Endothelial cell of umbilical vein (primary cell): ENCODE measurements at regions not wholly inside any gene's neighbourhood (a gene's known extent, or its start where the extent isn't known, plus 50 kb on each side); places are given as distances from the start of the nearest gene placed in this dataset.

ENCODE experiments used
- BruUV-seq: library from RNA; stranded (reverse); fragments of 400-500 nt; replicated peaks from 2 replicates; lab custom pipeline; 2021; lab: Mats Ljungman, UMichigan
- CTCF ChIA-PET: fragments of 300-600, 350-600 bp; sonication (Branson Sonifier 250); formaldehyde crosslinking; loops from one replicate; lab custom pipeline; 2021; ENCODE audit warnings: antibody characterized with exemption, inconsistent platforms; lab: Charles Lee
- POLR2A ChIA-PET: fragments of 300-600, 350-600 bp; sonication (Branson Sonifier 250); formaldehyde crosslinking; loops from one replicate; lab custom pipeline; 2021; ENCODE audit warnings: antibody characterized with exemption, inconsistent platforms; lab: Charles Lee
- DNase-seq: peaks from one replicate; pipeline ENCODE4 v3.0.0-alpha.2; 2011; ENCODE audit warnings: low read depth, low spot score
- FAIRE-seq: peaks from 2 replicates; lab custom pipeline; 2011; peaks lifted over from hg19 to GRCh38; lab: Jason Lieb, UNC
- H2AFZ ChIP-seq: 2 replicates; pipeline ENCODE4 v1.6.0; 2012; ENCODE audit warnings: low read depth, low read length, control low read depth, inconsistent platforms
- H3K27ac ChIP-seq: 2 replicates; pipeline ENCODE4 v1.5.1; 2011; ENCODE audit warnings: low read depth, mild to moderate bottlenecking, control low read depth, low read length, moderate library complexity; ENCODE audit not compliant: insufficient read depth
- H3K27me3 ChIP-seq, 2 experiments: 2 replicates each; pipeline versions ENCODE4 v1.6.0 to v1.6.1; 2011; ENCODE audit warnings: low read length in 2 of 2, mixed read lengths in 1 of 2; ENCODE audit not compliant: control insufficient read depth in 2 of 2, insufficient read depth in 2 of 2
- H3K36me3 ChIP-seq, 2 experiments: 2 replicates in 1 of 2; 3 replicates in 1 of 2; pipeline ENCODE4 v1.5.1; 2011; ENCODE audit warnings: low read length in 2 of 2, mild to moderate bottlenecking in 1 of 2, moderate library complexity in 1 of 2; ENCODE audit not compliant: control insufficient read depth in 2 of 2, insufficient read depth in 2 of 2; ENCODE audit errors: extremely low read depth in 1 of 2
- H3K4me1 ChIP-seq: 3 replicates; pipeline ENCODE4 v1.5.1; 2011; ENCODE audit warnings: mild to moderate bottlenecking, low read length; ENCODE audit not compliant: control insufficient read depth, insufficient read depth; ENCODE audit errors: extremely low read depth
- H3K4me2 ChIP-seq: 2 replicates; pipeline ENCODE4 v1.6.1; 2011; ENCODE audit warnings: low read length, control low read depth, mixed read lengths; ENCODE audit not compliant: insufficient read depth
- H3K4me3 ChIP-seq, 3 experiments: fragments of 200-600 bp in 1 of 3; sonication (generic), shearing (Covaris generic) in 1 of 3; replicated peaks in 1 of 3; 2 replicates each; pipeline ENCODE4 v1.5.1; 2011 to 2016; ENCODE audit warnings: control low read depth in 3 of 3, low read length in 3 of 3, mild to moderate bottlenecking in 2 of 3, inconsistent platforms in 1 of 3, low read depth in 1 of 3, moderate library complexity in 1 of 3; ENCODE audit not compliant: insufficient read depth in 1 of 3
- H3K79me2 ChIP-seq: 2 replicates; pipeline ENCODE4 v1.6.0; 2012; ENCODE audit warnings: low read length, inconsistent platforms; ENCODE audit not compliant: control insufficient read depth, insufficient read depth
- H3K9ac ChIP-seq: replicated peaks from 2 replicates; pipeline ENCODE3; 2011; ENCODE audit warnings: low read length, control low read depth; ENCODE audit not compliant: insufficient read depth; ENCODE audit errors: extremely low read depth
- H3K9me1 ChIP-seq: replicated peaks from 3 replicates; pipeline ENCODE4 v1.6.0; 2011; ENCODE audit warnings: mild to moderate bottlenecking, low read length; ENCODE audit not compliant: control insufficient read depth, insufficient read depth; ENCODE audit errors: extremely low read depth
- H3K9me3 ChIP-seq: replicated peaks from 2 replicates; pipeline ENCODE4 v1.5.1; 2012; ENCODE audit warnings: low read length, inconsistent platforms; ENCODE audit not compliant: control insufficient read depth, insufficient read depth
- H4K20me1 ChIP-seq: replicated peaks from 2 replicates; pipeline ENCODE3; 2011; ENCODE audit warnings: mild to moderate bottlenecking, low read length; ENCODE audit not compliant: control insufficient read depth, insufficient read depth; ENCODE audit errors: extremely low read depth
- EZH2 ChIP-seq: IDR thresholded peaks from 2 replicates; pipeline ENCODE4 v1.6.1; 2012; ENCODE audit warnings: borderline replicate concordance, low read depth, mild to moderate bottlenecking, moderate library complexity, low read length, inconsistent platforms; ENCODE audit not compliant: severe bottlenecking
- FOS ChIP-seq: IDR thresholded peaks from 2 replicates; pipeline ENCODE4 v1.6.1; 2011; ENCODE audit warnings: mild to moderate bottlenecking, low read length, moderate library complexity, borderline replicate concordance; ENCODE audit not compliant: insufficient read depth
- GATA2 ChIP-seq: IDR thresholded peaks from 2 replicates; pipeline ENCODE4 v1.7.0; 2011; ENCODE audit warnings: low read depth, mild to moderate bottlenecking, moderate library complexity, mixed read lengths, low read length; ENCODE audit not compliant: insufficient read length, insufficient read depth
- JUN ChIP-seq: IDR thresholded peaks from 2 replicates; pipeline ENCODE4 v1.6.1; 2011; ENCODE audit warnings: borderline replicate concordance, low read depth; ENCODE audit not compliant: insufficient read length, insufficient read depth
- MYC ChIP-seq: IDR thresholded peaks from one replicate; pipeline ENCODE4 v1.6.1; 2011; ENCODE audit warnings: mild to moderate bottlenecking, low read depth, low read length
- POLR2A ChIP-seq: IDR thresholded peaks from 2 replicates; pipeline ENCODE4 v1.6.1; 2012; ENCODE audit warnings: low read depth, mild to moderate bottlenecking, control low read depth, low read length
- POLR2AphosphoS5 ChIP-seq: IDR thresholded peaks from 2 replicates; pipeline ENCODE4 v1.6.1; 2012; ENCODE audit warnings: low read depth, mild to moderate bottlenecking, control low read depth, low read length, moderate library complexity; ENCODE audit not compliant: insufficient read depth
- dilution Hi-C: fragments of 300-500 bp; cut with MboI; formaldehyde crosslinking; loops from one replicate; pipeline ENCODE4 v1.15.0; 2019; ENCODE audit warnings: low sequenced_read_pairs; ENCODE audit not compliant: extremely low pct_ligation_motif_present
- intact Hi-C: fragments of 100-400 bp; cut with micrococcal nuclease; formaldehyde crosslinking; loops from one replicate; pipeline ENCODE4 v1.10.0; 2022
- TF ChIP-seq, protein P1 (sequence below): IDR thresholded peaks from 2 replicates; pipeline ENCODE4 v1.6.1; 2011; ENCODE audit not compliant: insufficient read depth, insufficient read length
- TF ChIP-seq, protein P2 (sequence below), 2 donors: IDR thresholded peaks; 1 replicate in 1 of 2; 2 replicates in 1 of 2; pipeline ENCODE4 v1.5.1; 2011; ENCODE audit warnings: low read length in 2 of 2, mild to moderate bottlenecking in 2 of 2, moderate library complexity in 2 of 2, control low read depth in 1 of 2, inconsistent platforms in 1 of 2, low read depth in 1 of 2; ENCODE audit not compliant: insufficient read depth in 1 of 2; ENCODE audit errors: extremely low read depth in 1 of 2

DNA sequence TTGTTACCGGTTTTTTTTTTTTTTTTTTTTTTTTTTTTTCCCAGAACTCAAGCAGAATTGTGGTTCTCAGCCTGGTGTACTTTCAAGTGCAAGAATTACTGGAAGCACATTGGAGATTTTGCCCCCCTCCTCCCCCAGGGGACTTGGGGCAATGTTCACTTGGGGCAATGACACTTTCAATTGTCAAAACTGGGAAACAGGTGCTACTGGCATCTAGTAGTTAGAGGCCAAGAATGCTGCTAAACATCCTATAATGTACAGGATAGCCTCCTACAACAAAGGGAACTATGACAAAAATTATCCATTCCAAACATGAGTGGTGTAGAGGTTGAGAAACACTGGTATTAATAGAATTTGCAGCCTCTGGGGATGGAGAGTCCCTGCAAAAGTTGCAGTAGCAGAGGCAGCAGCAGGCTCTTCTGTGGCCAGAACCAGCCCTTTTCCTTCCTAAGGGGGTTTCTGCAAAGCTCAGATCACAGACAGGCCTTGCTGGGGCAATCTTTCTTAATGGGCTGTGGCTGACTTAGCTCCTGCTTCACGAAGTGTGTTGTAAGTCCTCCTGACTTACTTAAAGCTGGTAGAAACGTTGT, 144.3 kb upstream of the MRPS22 start:
- H2AFZ ChIP-seq, result no peak overlapping the region
- no peaks in the 10 kb centered on the region for H3K9me3 ChIP-seq
- no peaks in the 10 kb centered on the region for H4K20me1 ChIP-seq
- DNase-seq, result no peak
- CTCF ChIA-PET, result no interaction called here
- no peaks in the 10 kb centered on the region for H3K27me3 ChIP-seq
- TF ChIP-seq POLR2A (no peak), GATA2 (no peak), FOS (no peak), JUN (no peak), MYC (no peak), EZH2 (no peak), POLR2AphosphoS5 (no peak)
- TF ChIP-seq, protein P1, sequence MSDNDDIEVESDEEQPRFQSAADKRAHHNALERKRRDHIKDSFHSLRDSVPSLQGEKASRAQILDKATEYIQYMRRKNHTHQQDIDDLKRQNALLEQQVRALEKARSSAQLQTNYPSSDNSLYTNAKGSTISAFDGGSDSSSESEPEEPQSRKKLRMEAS, result no peak
- TF ChIP-seq, protein P2, sequence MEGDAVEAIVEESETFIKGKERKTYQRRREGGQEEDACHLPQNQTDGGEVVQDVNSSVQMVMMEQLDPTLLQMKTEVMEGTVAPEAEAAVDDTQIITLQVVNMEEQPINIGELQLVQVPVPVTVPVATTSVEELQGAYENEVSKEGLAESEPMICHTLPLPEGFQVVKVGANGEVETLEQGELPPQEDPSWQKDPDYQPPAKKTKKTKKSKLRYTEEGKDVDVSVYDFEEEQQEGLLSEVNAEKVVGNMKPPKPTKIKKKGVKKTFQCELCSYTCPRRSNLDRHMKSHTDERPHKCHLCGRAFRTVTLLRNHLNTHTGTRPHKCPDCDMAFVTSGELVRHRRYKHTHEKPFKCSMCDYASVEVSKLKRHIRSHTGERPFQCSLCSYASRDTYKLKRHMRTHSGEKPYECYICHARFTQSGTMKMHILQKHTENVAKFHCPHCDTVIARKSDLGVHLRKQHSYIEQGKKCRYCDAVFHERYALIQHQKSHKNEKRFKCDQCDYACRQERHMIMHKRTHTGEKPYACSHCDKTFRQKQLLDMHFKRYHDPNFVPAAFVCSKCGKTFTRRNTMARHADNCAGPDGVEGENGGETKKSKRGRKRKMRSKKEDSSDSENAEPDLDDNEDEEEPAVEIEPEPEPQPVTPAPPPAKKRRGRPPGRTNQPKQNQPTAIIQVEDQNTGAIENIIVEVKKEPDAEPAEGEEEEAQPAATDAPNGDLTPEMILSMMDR (IDR thresholded peaks at IDR 0.05; ENCODE audit: extremely low read depth in 1 of 2, insufficient read depth in 1 of 2, low read depth in 1 of 2, low read length in 2 of 2), result no peak
- intact Hi-C loops, result no loop called here
- H3K79me2 ChIP-seq, result no peaks in the 10 kb centered on the region
- no peak overlapping the region for H3K27ac ChIP-seq
- no peaks in the 10 kb centered on the region for H3K9me1 ChIP-seq
- no peak for FAIRE-seq
- POLR2A ChIA-PET, result no interaction called here
- no TSS peak for BruUV-seq
- no peak overlapping the region for H3K4me2 ChIP-seq
- dilution Hi-C loops, result no loop called here
- H3K4me1 ChIP-seq, result no peaks in the 10 kb centered on the region
- no peaks in the 10 kb centered on the region for H3K36me3 ChIP-seq
- no peak overlapping the region for H3K9ac ChIP-seq
- H3K4me3 ChIP-seq, result no peak overlapping the region
